Endothelial cell of umbilical vein (primary cell): ENCODE measurements at regions not wholly inside any gene's neighbourhood (a gene's known extent, or its start where the extent isn't known, plus 50 kb on each side); places are given as distances from the start of the nearest gene placed in this dataset.

Experiments
- BruUV-seq: library from RNA; stranded (reverse); fragments of 400-500 nt; replicated peaks from 2 replicates; lab custom pipeline; 2021; lab: Mats Ljungman, UMichigan
- CTCF ChIA-PET: fragments of 300-600, 350-600 bp; sonication (Branson Sonifier 250); formaldehyde crosslinking; loops from one replicate; lab custom pipeline; 2021; ENCODE audit warnings: antibody characterized with exemption, inconsistent platforms; lab: Charles Lee
- POLR2A ChIA-PET: fragments of 300-600, 350-600 bp; sonication (Branson Sonifier 250); formaldehyde crosslinking; loops from one replicate; lab custom pipeline; 2021; ENCODE audit warnings: antibody characterized with exemption, inconsistent platforms; lab: Charles Lee
- DNase-seq: peaks from one replicate; pipeline ENCODE4 v3.0.0-alpha.2; 2011; ENCODE audit warnings: low read depth, low spot score
- FAIRE-seq: peaks from 2 replicates; lab custom pipeline; 2011; peaks lifted over from hg19 to GRCh38; lab: Jason Lieb, UNC
- H2AFZ ChIP-seq: 2 replicates; pipeline ENCODE4 v1.6.0; 2012; ENCODE audit warnings: low read depth, low read length, control low read depth, inconsistent platforms
- H3K27ac ChIP-seq: 2 replicates; pipeline ENCODE4 v1.5.1; 2011; ENCODE audit warnings: low read depth, mild to moderate bottlenecking, control low read depth, low read length, moderate library complexity; ENCODE audit not compliant: insufficient read depth
- H3K27me3 ChIP-seq, 2 experiments: 2 replicates each; pipeline versions ENCODE4 v1.6.0 to v1.6.1; 2011; ENCODE audit warnings: low read length in 2 of 2, mixed read lengths in 1 of 2; ENCODE audit not compliant: control insufficient read depth in 2 of 2, insufficient read depth in 2 of 2
- H3K36me3 ChIP-seq, 2 experiments: 2 replicates in 1 of 2; 3 replicates in 1 of 2; pipeline ENCODE4 v1.5.1; 2011; ENCODE audit warnings: low read length in 2 of 2, mild to moderate bottlenecking in 1 of 2, moderate library complexity in 1 of 2; ENCODE audit not compliant: control insufficient read depth in 2 of 2, insufficient read depth in 2 of 2; ENCODE audit errors: extremely low read depth in 1 of 2
- H3K4me1 ChIP-seq: 3 replicates; pipeline ENCODE4 v1.5.1; 2011; ENCODE audit warnings: mild to moderate bottlenecking, low read length; ENCODE audit not compliant: control insufficient read depth, insufficient read depth; ENCODE audit errors: extremely low read depth
- H3K4me2 ChIP-seq: 2 replicates; pipeline ENCODE4 v1.6.1; 2011; ENCODE audit warnings: low read length, control low read depth, mixed read lengths; ENCODE audit not compliant: insufficient read depth
- H3K4me3 ChIP-seq, 3 experiments: fragments of 200-600 bp in 1 of 3; sonication (generic), shearing (Covaris generic) in 1 of 3; replicated peaks in 1 of 3; 2 replicates each; pipeline ENCODE4 v1.5.1; 2011 to 2016; ENCODE audit warnings: control low read depth in 3 of 3, low read length in 3 of 3, mild to moderate bottlenecking in 2 of 3, inconsistent platforms in 1 of 3, low read depth in 1 of 3, moderate library complexity in 1 of 3; ENCODE audit not compliant: insufficient read depth in 1 of 3
- H3K79me2 ChIP-seq: 2 replicates; pipeline ENCODE4 v1.6.0; 2012; ENCODE audit warnings: low read length, inconsistent platforms; ENCODE audit not compliant: control insufficient read depth, insufficient read depth
- H3K9ac ChIP-seq: replicated peaks from 2 replicates; pipeline ENCODE3; 2011; ENCODE audit warnings: low read length, control low read depth; ENCODE audit not compliant: insufficient read depth; ENCODE audit errors: extremely low read depth
- H3K9me1 ChIP-seq: replicated peaks from 3 replicates; pipeline ENCODE4 v1.6.0; 2011; ENCODE audit warnings: mild to moderate bottlenecking, low read length; ENCODE audit not compliant: control insufficient read depth, insufficient read depth; ENCODE audit errors: extremely low read depth
- H3K9me3 ChIP-seq: replicated peaks from 2 replicates; pipeline ENCODE4 v1.5.1; 2012; ENCODE audit warnings: low read length, inconsistent platforms; ENCODE audit not compliant: control insufficient read depth, insufficient read depth
- H4K20me1 ChIP-seq: replicated peaks from 2 replicates; pipeline ENCODE3; 2011; ENCODE audit warnings: mild to moderate bottlenecking, low read length; ENCODE audit not compliant: control insufficient read depth, insufficient read depth; ENCODE audit errors: extremely low read depth
- EZH2 ChIP-seq: IDR thresholded peaks from 2 replicates; pipeline ENCODE4 v1.6.1; 2012; ENCODE audit warnings: borderline replicate concordance, low read depth, mild to moderate bottlenecking, moderate library complexity, low read length, inconsistent platforms; ENCODE audit not compliant: severe bottlenecking
- FOS ChIP-seq: IDR thresholded peaks from 2 replicates; pipeline ENCODE4 v1.6.1; 2011; ENCODE audit warnings: mild to moderate bottlenecking, low read length, moderate library complexity, borderline replicate concordance; ENCODE audit not compliant: insufficient read depth
- GATA2 ChIP-seq: IDR thresholded peaks from 2 replicates; pipeline ENCODE4 v1.7.0; 2011; ENCODE audit warnings: low read depth, mild to moderate bottlenecking, moderate library complexity, mixed read lengths, low read length; ENCODE audit not compliant: insufficient read length, insufficient read depth
- JUN ChIP-seq: IDR thresholded peaks from 2 replicates; pipeline ENCODE4 v1.6.1; 2011; ENCODE audit warnings: borderline replicate concordance, low read depth; ENCODE audit not compliant: insufficient read length, insufficient read depth
- MYC ChIP-seq: IDR thresholded peaks from one replicate; pipeline ENCODE4 v1.6.1; 2011; ENCODE audit warnings: mild to moderate bottlenecking, low read depth, low read length
- POLR2A ChIP-seq: IDR thresholded peaks from 2 replicates; pipeline ENCODE4 v1.6.1; 2012; ENCODE audit warnings: low read depth, mild to moderate bottlenecking, control low read depth, low read length
- POLR2AphosphoS5 ChIP-seq: IDR thresholded peaks from 2 replicates; pipeline ENCODE4 v1.6.1; 2012; ENCODE audit warnings: low read depth, mild to moderate bottlenecking, control low read depth, low read length, moderate library complexity; ENCODE audit not compliant: insufficient read depth
- dilution Hi-C: fragments of 300-500 bp; cut with MboI; formaldehyde crosslinking; loops from one replicate; pipeline ENCODE4 v1.15.0; 2019; ENCODE audit warnings: low sequenced_read_pairs; ENCODE audit not compliant: extremely low pct_ligation_motif_present
- intact Hi-C: fragments of 100-400 bp; cut with micrococcal nuclease; formaldehyde crosslinking; loops from one replicate; pipeline ENCODE4 v1.10.0; 2022
- TF ChIP-seq, protein P1 (sequence below), 2 donors: IDR thresholded peaks; 1 replicate in 1 of 2; 2 replicates in 1 of 2; pipeline ENCODE4 v1.5.1; 2011; ENCODE audit warnings: low read length in 2 of 2, mild to moderate bottlenecking in 2 of 2, moderate library complexity in 2 of 2, control low read depth in 1 of 2, inconsistent platforms in 1 of 2, low read depth in 1 of 2; ENCODE audit not compliant: insufficient read depth in 1 of 2; ENCODE audit errors: extremely low read depth in 1 of 2
- TF ChIP-seq, protein P2 (sequence below): IDR thresholded peaks from 2 replicates; pipeline ENCODE4 v1.6.1; 2011; ENCODE audit not compliant: insufficient read depth, insufficient read length

DNA sequence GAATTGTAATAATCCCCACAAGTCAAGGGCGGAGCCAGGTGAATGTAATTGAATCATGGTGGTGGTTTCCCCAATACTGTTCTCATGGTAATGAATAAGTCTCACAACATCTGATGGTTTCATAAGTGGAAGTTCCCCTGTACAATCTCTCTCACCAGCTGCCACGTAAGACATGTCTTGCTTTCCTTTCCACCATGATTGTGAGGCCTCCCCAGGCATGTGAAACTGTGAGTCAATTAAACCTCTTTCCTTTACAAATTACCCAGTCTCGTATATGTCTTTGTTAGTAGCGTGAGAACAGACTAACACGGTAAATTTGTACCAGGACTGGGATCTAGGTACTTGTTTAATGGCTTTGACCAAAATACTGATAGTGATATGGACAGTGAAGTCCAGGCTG is 744.3 kb upstream of the REG3G start:
- Histone ChIP-seq H4K20me1 (no peaks in the 10 kb centered on the region), H3K36me3 (no peaks in the 10 kb centered on the region), H3K9ac (no peak overlapping the region), H3K27ac (no peak overlapping the region), H3K4me2 (no peak overlapping the region), H3K9me3 (no peaks in the 10 kb centered on the region), H3K27me3 (no peaks in the 10 kb centered on the region), H3K79me2 (no peaks in the 10 kb centered on the region), H2AFZ (no peak overlapping the region), H3K4me3 (no peak overlapping the region), H3K9me1 (no peaks in the 10 kb centered on the region), H3K4me1 (no peaks in the 10 kb centered on the region)
- dilution Hi-C loops (no loop called here), intact Hi-C loops (no loop called here)
- DNase-seq (no peak), FAIRE-seq (no peak)
- TF ChIP-seq POLR2AphosphoS5 (no peak), EZH2 (no peak), POLR2A (no peak), GATA2 (no peak), JUN (no peak), MYC (no peak), FOS (no peak)
- TF ChIP-seq, protein P1, sequence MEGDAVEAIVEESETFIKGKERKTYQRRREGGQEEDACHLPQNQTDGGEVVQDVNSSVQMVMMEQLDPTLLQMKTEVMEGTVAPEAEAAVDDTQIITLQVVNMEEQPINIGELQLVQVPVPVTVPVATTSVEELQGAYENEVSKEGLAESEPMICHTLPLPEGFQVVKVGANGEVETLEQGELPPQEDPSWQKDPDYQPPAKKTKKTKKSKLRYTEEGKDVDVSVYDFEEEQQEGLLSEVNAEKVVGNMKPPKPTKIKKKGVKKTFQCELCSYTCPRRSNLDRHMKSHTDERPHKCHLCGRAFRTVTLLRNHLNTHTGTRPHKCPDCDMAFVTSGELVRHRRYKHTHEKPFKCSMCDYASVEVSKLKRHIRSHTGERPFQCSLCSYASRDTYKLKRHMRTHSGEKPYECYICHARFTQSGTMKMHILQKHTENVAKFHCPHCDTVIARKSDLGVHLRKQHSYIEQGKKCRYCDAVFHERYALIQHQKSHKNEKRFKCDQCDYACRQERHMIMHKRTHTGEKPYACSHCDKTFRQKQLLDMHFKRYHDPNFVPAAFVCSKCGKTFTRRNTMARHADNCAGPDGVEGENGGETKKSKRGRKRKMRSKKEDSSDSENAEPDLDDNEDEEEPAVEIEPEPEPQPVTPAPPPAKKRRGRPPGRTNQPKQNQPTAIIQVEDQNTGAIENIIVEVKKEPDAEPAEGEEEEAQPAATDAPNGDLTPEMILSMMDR (IDR thresholded peaks at IDR 0.05; ENCODE audit: extremely low read depth in 1 of 2, insufficient read depth in 1 of 2, low read depth in 1 of 2, low read length in 2 of 2): no peak
- TF ChIP-seq, protein P2, sequence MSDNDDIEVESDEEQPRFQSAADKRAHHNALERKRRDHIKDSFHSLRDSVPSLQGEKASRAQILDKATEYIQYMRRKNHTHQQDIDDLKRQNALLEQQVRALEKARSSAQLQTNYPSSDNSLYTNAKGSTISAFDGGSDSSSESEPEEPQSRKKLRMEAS: no peak
- ChIA-PET CTCF (no interaction called here), POLR2A (no interaction called here)
- BruUV-seq: no TSS peak
